ENCODE measurements at regions not wholly inside any gene's neighbourhood (a gene's known extent, or its start where the extent isn't known, plus 50 kb on each side); places are given as distances from the start of the nearest gene placed in this dataset.

GRCh38 chr13:106234636-106235035 lies 300.8 kb downstream of the EFNB2 start:
- Histone ChIP-seq H3K9me3 (ENCODE audit: control insufficient read depth in 5 of 5, low read length in 5 of 5) (no peaks in the 10 kb centered on the region), H3K27me3 (ENCODE audit: control insufficient read depth in 5 of 5, insufficient read depth in 4 of 5, low read length in 5 of 5) (peaks cover 0 to 2% (median 0%) of the 10 kb centered on the region in 5 donors), H3K27ac (ENCODE audit: low read depth, low read length) (no peak overlapping the region), H3K4me3 (ENCODE audit: low read depth in 1 of 5, low read length in 5 of 5) (no peak overlapping the region), H3K9ac (ENCODE audit: low read length in 5 of 5) (no peak overlapping the region), H3K36me3 (ENCODE audit: control insufficient read depth in 5 of 5, insufficient read depth in 5 of 5, low read length in 5 of 5) (no peaks in the 10 kb centered on the region), H3K4me1 (ENCODE audit: control insufficient read depth in 5 of 5, insufficient read depth in 5 of 5, low read length in 5 of 5) (no peaks in the 10 kb centered on the region)

- no peaks in the 10 kb centered on the region for H3K9me3 ChIP-seq (ENCODE audit: control insufficient read depth in 5 of 5, low read length in 5 of 5)
- H3K27ac ChIP-seq (ENCODE audit: low read depth, low read length) = no peak overlapping the region
- no peaks in the 10 kb centered on the region for H3K36me3 ChIP-seq (ENCODE audit: control insufficient read depth in 5 of 5, insufficient read depth in 5 of 5, low read length in 5 of 5)
- H3K4me1 ChIP-seq (ENCODE audit: control insufficient read depth in 5 of 5, insufficient read depth in 5 of 5, low read length in 5 of 5) = no peaks in the 10 kb centered on the region
- no peak overlapping the region for H3K4me3 ChIP-seq (ENCODE audit: low read depth in 1 of 5, low read length in 5 of 5)
- H3K27me3 ChIP-seq (ENCODE audit: control insufficient read depth in 5 of 5, insufficient read depth in 4 of 5, low read length in 5 of 5) = peaks cover 0 to 2% (median 0%) of the 10 kb centered on the region in 5 donors
- H3K9ac ChIP-seq (ENCODE audit: low read length in 5 of 5) = no peak overlapping the region
Observed at GRCh38 chr13:106233134-106233735, 302.2 kb downstream of the EFNB2 start.

GRCh38 chr13:106232681-106233080 lies 302.8 kb downstream of the EFNB2 start:
- Histone ChIP-seq H3K4me1 (ENCODE audit: control insufficient read depth in 5 of 5, insufficient read depth in 5 of 5, low read length in 5 of 5) (no peaks in the 10 kb centered on the region), H3K9me3 (ENCODE audit: control insufficient read depth in 5 of 5, low read length in 5 of 5) (no peaks in the 10 kb centered on the region), H3K36me3 (ENCODE audit: control insufficient read depth in 5 of 5, insufficient read depth in 5 of 5, low read length in 5 of 5) (no peaks in the 10 kb centered on the region), H3K4me3 (ENCODE audit: low read depth in 1 of 5, low read length in 5 of 5) (no peak overlapping the region), H3K9ac (ENCODE audit: low read length in 5 of 5) (no peak overlapping the region), H3K27me3 (ENCODE audit: control insufficient read depth in 5 of 5, insufficient read depth in 4 of 5, low read length in 5 of 5) (peaks cover 0 to 2% (median 0%) of the 10 kb centered on the region in 5 donors), H3K27ac (ENCODE audit: low read depth, low read length) (no peak overlapping the region)

GRCh38 chr13:106230450-106230849 lies 305.0 kb downstream of the EFNB2 start:
- Histone ChIP-seq H3K4me3 (ENCODE audit: low read depth in 1 of 5, low read length in 5 of 5) (no peak overlapping the region), H3K9me3 (ENCODE audit: control insufficient read depth in 5 of 5, low read length in 5 of 5) (no peaks in the 10 kb centered on the region), H3K27me3 (ENCODE audit: control insufficient read depth in 5 of 5, insufficient read depth in 4 of 5, low read length in 5 of 5) (peaks cover 0 to 2% (median 0%) of the 10 kb centered on the region in 5 donors), H3K9ac (ENCODE audit: low read length in 5 of 5) (no peak overlapping the region), H3K27ac (ENCODE audit: low read depth, low read length) (no peak overlapping the region), H3K4me1 (ENCODE audit: control insufficient read depth in 5 of 5, insufficient read depth in 5 of 5, low read length in 5 of 5) (no peaks in the 10 kb centered on the region), H3K36me3 (ENCODE audit: control insufficient read depth in 5 of 5, insufficient read depth in 5 of 5, low read length in 5 of 5) (no peaks in the 10 kb centered on the region)

- Histone ChIP-seq H3K9ac (ENCODE audit: low read length in 5 of 5) (no peak overlapping the region), H3K4me3 (ENCODE audit: low read depth in 1 of 5, low read length in 5 of 5) (no peak overlapping the region), H3K4me1 (ENCODE audit: control insufficient read depth in 5 of 5, insufficient read depth in 5 of 5, low read length in 5 of 5) (no peaks in the 10 kb centered on the region), H3K27ac (ENCODE audit: low read depth, low read length) (no peak overlapping the region), H3K27me3 (ENCODE audit: control insufficient read depth in 5 of 5, insufficient read depth in 4 of 5, low read length in 5 of 5) (peaks cover 0 to 2% (median 0%) of the 10 kb centered on the region in 5 donors), H3K36me3 (ENCODE audit: control insufficient read depth in 5 of 5, insufficient read depth in 5 of 5, low read length in 5 of 5) (no peaks in the 10 kb centered on the region), H3K9me3 (ENCODE audit: control insufficient read depth in 5 of 5, low read length in 5 of 5) (no peaks in the 10 kb centered on the region)
Observed at GRCh38 chr13:106225126-106225525, 310.3 kb downstream of the EFNB2 start.

- Histone ChIP-seq H3K27ac (ENCODE audit: low read depth, low read length) (no peak overlapping the region), H3K9me3 (ENCODE audit: control insufficient read depth in 5 of 5, low read length in 5 of 5) (no peaks in the 10 kb centered on the region), H3K36me3 (ENCODE audit: control insufficient read depth in 5 of 5, insufficient read depth in 5 of 5, low read length in 5 of 5) (no peaks in the 10 kb centered on the region), H3K4me3 (ENCODE audit: low read depth in 1 of 5, low read length in 5 of 5) (no peak overlapping the region), H3K9ac (ENCODE audit: low read length in 5 of 5) (no peak overlapping the region), H3K4me1 (ENCODE audit: control insufficient read depth in 5 of 5, insufficient read depth in 5 of 5, low read length in 5 of 5) (no peaks in the 10 kb centered on the region), H3K27me3 (ENCODE audit: control insufficient read depth in 5 of 5, insufficient read depth in 4 of 5, low read length in 5 of 5) (no peaks in the 10 kb centered on the region)
Observed at GRCh38 chr13:106220211-106220610, 315.3 kb downstream of the EFNB2 start.

GRCh38 chr13:106213028-106213757 lies 322.3 kb downstream of the EFNB2 start:
- Histone ChIP-seq H3K9ac (ENCODE audit: low read length in 5 of 5) (no peak overlapping the region), H3K27ac (ENCODE audit: low read depth, low read length) (no peak overlapping the region), H3K4me3 (ENCODE audit: low read depth in 1 of 5, low read length in 5 of 5) (no peak overlapping the region), H3K36me3 (ENCODE audit: control insufficient read depth in 5 of 5, insufficient read depth in 5 of 5, low read length in 5 of 5) (no peaks in the 10 kb centered on the region), H3K27me3 (ENCODE audit: control insufficient read depth in 5 of 5, insufficient read depth in 4 of 5, low read length in 5 of 5) (no peaks in the 10 kb centered on the region), H3K9me3 (ENCODE audit: control insufficient read depth in 5 of 5, low read length in 5 of 5) (no peaks in the 10 kb centered on the region), H3K4me1 (ENCODE audit: control insufficient read depth in 5 of 5, insufficient read depth in 5 of 5, low read length in 5 of 5) (no peaks in the 10 kb centered on the region)

GRCh38 chr13:106212386-106213010 lies 323.0 kb downstream of the EFNB2 start:
- H3K4me1 ChIP-seq (ENCODE audit: control insufficient read depth in 5 of 5, insufficient read depth in 5 of 5, low read length in 5 of 5) = no peaks in the 10 kb centered on the region
- H3K27ac ChIP-seq (ENCODE audit: low read depth, low read length) = no peak overlapping the region
- H3K27me3 ChIP-seq (ENCODE audit: control insufficient read depth in 5 of 5, insufficient read depth in 4 of 5, low read length in 5 of 5) = no peaks in the 10 kb centered on the region
- H3K36me3 ChIP-seq (ENCODE audit: control insufficient read depth in 5 of 5, insufficient read depth in 5 of 5, low read length in 5 of 5) = no peaks in the 10 kb centered on the region
- H3K9me3 ChIP-seq (ENCODE audit: control insufficient read depth in 5 of 5, low read length in 5 of 5) = no peaks in the 10 kb centered on the region
- H3K9ac ChIP-seq (ENCODE audit: low read length in 5 of 5) = no peak overlapping the region
- H3K4me3 ChIP-seq (ENCODE audit: low read depth in 1 of 5, low read length in 5 of 5) = no peak overlapping the region

GRCh38 chr13:106210324-106210723 lies 325.1 kb downstream of the EFNB2 start:
- Histone ChIP-seq H3K9ac (ENCODE audit: low read length in 5 of 5) (no peak overlapping the region), H3K4me1 (ENCODE audit: control insufficient read depth in 5 of 5, insufficient read depth in 5 of 5, low read length in 5 of 5) (no peaks in the 10 kb centered on the region), H3K27me3 (ENCODE audit: control insufficient read depth in 5 of 5, insufficient read depth in 4 of 5, low read length in 5 of 5) (no peaks in the 10 kb centered on the region), H3K9me3 (ENCODE audit: control insufficient read depth in 5 of 5, low read length in 5 of 5) (no peaks in the 10 kb centered on the region), H3K27ac (ENCODE audit: low read depth, low read length) (no peak overlapping the region), H3K36me3 (ENCODE audit: control insufficient read depth in 5 of 5, insufficient read depth in 5 of 5, low read length in 5 of 5) (no peaks in the 10 kb centered on the region), H3K4me3 (ENCODE audit: low read depth in 1 of 5, low read length in 5 of 5) (no peak overlapping the region)

- no peak overlapping the region for H3K27ac ChIP-seq (ENCODE audit: low read depth, low read length)
- H3K9me3 ChIP-seq (ENCODE audit: control insufficient read depth in 5 of 5, low read length in 5 of 5) = no peaks in the 10 kb centered on the region
- no peak overlapping the region for H3K9ac ChIP-seq (ENCODE audit: low read length in 5 of 5)
- H3K27me3 ChIP-seq (ENCODE audit: control insufficient read depth in 5 of 5, insufficient read depth in 4 of 5, low read length in 5 of 5) = no peaks in the 10 kb centered on the region
- no peaks in the 10 kb centered on the region for H3K4me1 ChIP-seq (ENCODE audit: control insufficient read depth in 5 of 5, insufficient read depth in 5 of 5, low read length in 5 of 5)
- H3K36me3 ChIP-seq (ENCODE audit: control insufficient read depth in 5 of 5, insufficient read depth in 5 of 5, low read length in 5 of 5) = no peaks in the 10 kb centered on the region
- H3K4me3 ChIP-seq (ENCODE audit: low read depth in 1 of 5, low read length in 5 of 5) = no peak overlapping the region
Observed at GRCh38 chr13:106205871-106206270, 329.6 kb downstream of the EFNB2 start.

Data from subcutaneous abdominal adipose tissue (tissue), 5 donors.